NCI-H345 treated with DMSO at 0.1 percent for 48 hours (cell line): ENCODE measurements at regions not wholly inside any gene's neighbourhood (a gene's known extent, or its start where the extent isn't known, plus 50 kb on each side); places are given as distances from the start of the nearest gene placed in this dataset.
"Not testable (repeated sequence)": the region's sequence is repeated elsewhere in the genome, so short reads cannot be mapped to it uniquely, and the experiment has no call there.

Experiments
- DNase-seq: peaks from one replicate; lab custom pipeline; 2025; ENCODE audit not compliant: unreplicated experiment; lab: John Stamatoyannopoulos, UW

- no peak for DNase-seq
Measured at GRCh38 chr2:180238729-180239128, 231.6 kb upstream of the CWC22 start.

- DNase-seq, result not testable (repeated sequence)
Measured at GRCh38 chr2:180236061-180236460, 229.0 kb upstream of the CWC22 start.

GRCh38 chr2:180235506-180235905 lies 228.4 kb upstream of the CWC22 start:
- not testable (repeated sequence) for DNase-seq

GRCh38 chr2:180234991-180235390 lies 227.9 kb upstream of the CWC22 start:
- DNase-seq, result not testable (repeated sequence)

GRCh38 chr2:180231015-180231414 lies 223.9 kb upstream of the CWC22 start:
- DNase-seq, result no peak

GRCh38 chr2:180227461-180227860 lies 220.4 kb upstream of the CWC22 start:
- no peak for DNase-seq

- DNase-seq, result no peak
Measured at GRCh38 chr2:180225118-180225517, 218.0 kb upstream of the CWC22 start.

- DNase-seq, result no peak
Measured at GRCh38 chr2:180222644-180223043, 215.5 kb upstream of the CWC22 start.

- DNase-seq, result no peak
Measured at GRCh38 chr2:180219491-180219890, 212.4 kb upstream of the CWC22 start.

- DNase-seq, result no peak
Measured at GRCh38 chr2:180208841-180209240, 201.7 kb upstream of the CWC22 start.

GRCh38 chr2:180205621-180206235 lies 198.6 kb upstream of the CWC22 start:
- no peak for DNase-seq

GRCh38 chr2:180203972-180204371 lies 196.9 kb upstream of the CWC22 start:
- DNase-seq, result no peak

- DNase-seq, result no peak
Measured at GRCh38 chr2:180202467-180202951, 195.4 kb upstream of the CWC22 start.

- no peak for DNase-seq
Measured at GRCh38 chr2:180196419-180196977, 189.4 kb upstream of the CWC22 start.

GRCh38 chr2:180195847-180196246 lies 188.8 kb upstream of the CWC22 start:
- no peak for DNase-seq

GRCh38 chr2:180191432-180192124 lies 184.5 kb upstream of the CWC22 start:
- no peak for DNase-seq

GRCh38 chr2:180190851-180191250 lies 183.8 kb upstream of the CWC22 start:
- DNase-seq, result no peak

GRCh38 chr2:180187611-180188010 lies 180.5 kb upstream of the CWC22 start:
- DNase-seq, result no peak

GRCh38 chr2:180184506-180184905 lies 177.4 kb upstream of the CWC22 start:
- no peak for DNase-seq

- DNase-seq, result no peak
Measured at GRCh38 chr2:180180511-180180910, 173.4 kb upstream of the CWC22 start.

GRCh38 chr2:180177534-180177933 lies 170.4 kb upstream of the CWC22 start:
- DNase-seq, result no peak

- no peak for DNase-seq
Measured at GRCh38 chr2:180175736-180176135, 168.6 kb upstream of the CWC22 start.
